Fibroblast of skin of right biceps (primary cell): ENCODE measurements at regions not wholly inside any gene's neighbourhood (a gene's known extent, or its start where the extent isn't known, plus 50 kb on each side); places are given as distances from the start of the nearest gene placed in this dataset.
A peak's percentile ranks its signal among the peaks of the same experiment; 100 is the strongest.

Experiments
- DNase-seq: peaks from one replicate; pipeline ENCODE4 v3.0.0-alpha.2; 2013

- no peak for DNase-seq
These were observed 866.6 kb downstream of the USP25 start for GRCh38 chr21:16596369-16596768.

DNA sequence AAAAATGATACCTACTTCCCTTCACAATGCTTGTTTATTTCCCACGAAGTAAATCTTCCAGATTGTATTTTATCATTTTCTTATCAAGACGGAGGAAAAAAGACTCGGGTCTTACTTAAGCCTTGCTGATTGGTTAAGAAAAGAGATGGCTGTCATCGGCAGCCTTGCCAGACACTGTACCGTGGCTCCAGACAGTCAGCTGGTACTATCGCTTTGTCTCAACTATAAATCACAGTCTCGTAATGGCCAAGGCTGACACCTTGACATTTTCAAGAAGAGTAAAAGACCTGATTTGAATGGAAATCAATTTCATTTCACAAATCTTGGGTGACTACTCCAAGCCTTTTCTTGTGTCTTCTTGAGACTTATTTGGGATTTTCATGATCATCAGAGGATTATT, 868.0 kb downstream of the USP25 start:
- DNase-seq, result no peak

DNA sequence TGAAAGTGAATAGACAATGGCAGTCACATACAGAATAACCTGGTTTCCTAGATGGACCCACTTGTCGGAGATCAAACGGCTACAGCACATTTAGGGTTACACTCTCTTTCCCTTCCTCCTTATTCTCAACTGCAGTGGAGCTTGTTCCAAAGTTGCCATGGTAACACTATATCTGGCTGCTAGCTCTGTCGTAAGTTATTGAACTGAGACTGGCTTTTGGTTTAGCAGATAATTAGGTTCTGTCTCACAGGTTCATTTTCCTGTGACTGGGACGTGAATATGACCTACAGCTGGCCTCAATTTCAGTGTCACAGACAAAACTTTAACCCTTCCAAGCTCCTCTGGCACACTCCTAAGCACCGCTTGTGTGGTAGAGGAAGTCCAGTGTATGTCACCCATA, 875.8 kb downstream of the USP25 start:
- peak; percentile 5 for DNase-seq

DNA sequence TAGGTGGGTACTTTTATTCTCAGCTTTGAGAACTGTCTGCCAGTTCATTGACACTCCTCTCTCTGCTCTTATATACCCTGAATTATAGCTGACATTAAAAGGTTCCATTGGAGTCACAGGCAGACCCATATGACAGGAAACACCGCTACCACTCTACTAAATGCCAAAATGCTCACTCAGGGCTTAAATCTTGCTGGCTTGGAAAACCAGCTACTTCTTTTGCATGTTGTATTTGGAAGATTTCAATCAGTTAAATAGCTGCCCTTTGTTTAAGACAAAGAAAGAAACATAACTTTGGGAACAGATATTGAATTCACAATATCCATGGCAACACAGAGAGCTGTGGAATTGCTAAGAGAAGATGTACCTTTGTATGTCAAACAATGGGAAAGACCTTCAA, 876.5 kb downstream of the USP25 start:
- no peak for DNase-seq

DNA sequence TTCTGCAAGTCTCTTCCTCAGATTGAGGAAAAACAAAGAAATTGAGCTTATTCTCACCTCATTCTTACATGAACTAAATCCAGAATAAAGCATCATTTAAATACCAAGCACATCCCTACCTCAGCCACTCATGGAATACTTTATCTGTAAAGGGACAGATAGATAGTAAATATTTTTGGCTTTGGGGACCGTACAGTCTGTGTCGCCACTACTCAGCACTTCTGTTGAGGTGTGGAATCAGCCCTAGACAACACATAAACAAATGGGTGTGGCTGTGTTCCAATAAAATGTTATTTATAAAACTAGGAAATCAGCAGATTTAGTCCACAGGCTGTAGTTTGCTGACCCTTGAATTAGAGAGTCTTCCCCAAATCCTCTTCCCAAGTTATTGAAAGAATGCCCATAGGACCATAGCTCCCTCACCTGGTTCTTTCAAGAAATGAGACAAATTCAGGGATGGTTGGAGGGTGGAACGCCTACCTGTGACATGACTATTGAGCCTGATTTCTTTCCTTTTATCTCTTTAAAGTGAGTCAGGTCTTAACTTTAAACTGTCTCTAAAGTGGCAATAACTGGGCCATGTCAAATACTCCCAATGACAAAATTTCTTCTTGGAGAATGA, 878.5 kb downstream of the USP25 start:
- DNase-seq, result no peak

GRCh38 chr21:16619281-16619680, 889.5 kb downstream of the USP25 start:
- peak; percentile 11 for DNase-seq

DNA sequence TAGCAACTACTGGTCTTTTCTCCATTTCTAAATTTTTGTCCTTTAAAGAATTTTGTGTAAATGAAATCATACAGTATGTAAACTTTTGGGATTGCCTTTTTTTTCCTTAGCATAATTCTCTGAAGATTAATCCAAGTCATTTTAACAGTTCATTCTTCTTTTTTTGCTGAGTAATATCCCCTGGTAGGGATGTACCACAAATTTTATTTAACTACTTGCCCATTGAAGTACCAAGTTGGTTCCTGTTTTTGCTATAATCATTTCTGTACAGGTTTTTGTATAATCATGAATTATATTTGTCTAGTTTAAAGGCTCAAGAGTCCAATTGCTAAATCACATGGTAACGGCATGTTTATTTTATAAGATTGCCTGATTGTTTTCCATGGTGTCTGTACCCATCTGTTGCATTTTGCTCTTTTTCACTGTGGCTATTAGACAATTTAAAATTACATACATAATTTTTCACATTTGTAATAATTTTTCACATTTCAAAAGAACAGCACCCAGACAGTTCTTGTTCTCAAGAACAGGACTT, 891.1 kb downstream of the USP25 start:
- no peak for DNase-seq

GRCh38 chr21:16624479-16625118, 888.2 kb upstream of the CXADR start:
- DNase-seq, result no peak

- no peak for DNase-seq
These were observed 887.4 kb upstream of the CXADR start for GRCh38 chr21:16625491-16625890.

DNA sequence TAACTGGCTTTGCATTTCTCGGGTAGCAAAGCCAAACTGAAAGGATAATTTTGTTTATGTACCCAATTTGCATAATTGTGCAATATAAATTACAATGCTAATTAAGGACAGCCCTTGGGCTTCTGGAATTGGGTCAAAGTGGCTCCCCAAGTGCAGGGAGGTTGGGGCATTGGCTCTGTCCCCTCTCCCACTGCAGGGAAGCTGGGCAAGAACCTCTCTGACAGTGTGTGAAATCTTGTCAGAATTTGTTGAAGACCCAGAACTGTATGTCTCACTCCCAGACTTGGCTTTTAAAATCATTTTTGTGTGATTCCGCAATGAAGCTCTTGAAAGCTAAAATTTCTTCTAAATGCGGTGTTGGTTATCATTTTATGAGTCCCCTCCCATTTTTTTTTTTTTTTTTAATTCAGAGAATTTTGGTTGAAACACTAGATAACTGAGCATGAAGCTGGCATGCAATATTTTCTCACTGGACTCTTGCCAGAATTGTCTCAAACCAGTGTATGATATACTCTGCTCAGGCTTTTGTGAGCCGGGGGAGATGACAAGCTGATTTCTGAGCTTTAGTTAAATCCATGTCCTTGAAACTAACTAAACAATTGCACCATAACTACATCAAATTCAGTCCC, 878.9 kb upstream of the CXADR start:
- DNase-seq, result peak; percentile 11

- DNase-seq, result no peak
These were observed 878.3 kb upstream of the CXADR start for GRCh38 chr21:16634515-16634914.

DNA sequence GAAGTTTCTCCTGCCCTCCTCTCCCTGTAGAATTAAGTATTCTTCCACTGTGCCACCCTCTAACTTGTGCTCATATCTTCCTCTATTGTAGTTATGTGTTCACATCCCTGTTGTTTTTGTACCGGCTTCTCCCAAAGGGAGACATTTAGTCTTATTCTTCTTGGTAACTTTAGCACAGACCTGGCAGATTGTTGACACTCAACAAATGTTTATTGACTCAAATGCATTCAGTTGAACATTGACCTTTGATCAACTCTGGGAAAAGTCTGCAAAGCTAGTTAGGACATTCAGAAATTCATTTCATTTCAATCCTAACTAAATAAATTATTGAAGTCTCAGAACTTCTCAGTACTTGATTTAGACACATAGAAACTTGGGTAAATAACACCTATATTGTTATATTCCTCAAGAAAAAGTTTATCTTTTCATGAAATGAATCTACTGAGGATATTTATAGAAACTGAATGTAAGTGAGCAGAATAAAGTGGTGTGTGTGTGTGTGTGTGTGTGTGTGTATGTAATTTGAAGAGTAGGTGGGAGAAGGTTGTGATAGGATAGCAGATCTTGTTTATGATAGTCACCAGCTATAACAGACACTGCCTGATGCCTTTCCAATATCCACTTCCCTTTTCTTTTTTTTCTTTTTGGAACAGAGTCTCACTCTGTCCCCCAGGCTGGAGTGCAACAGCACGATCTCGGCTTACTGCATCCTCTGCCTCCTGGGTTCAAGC, 872.4 kb upstream of the CXADR start:
- no peak for DNase-seq

GRCh38 chr21:16642353-16642752, 870.5 kb upstream of the CXADR start:
- DNase-seq, result no peak

- DNase-seq, result peak; percentile 42
These were observed 868.2 kb upstream of the CXADR start for GRCh38 chr21:16644685-16645084.

- no peak for DNase-seq
These were observed 862.0 kb upstream of the CXADR start for GRCh38 chr21:16650714-16651366.

- no peak for DNase-seq
These were observed 860.9 kb upstream of the CXADR start for GRCh38 chr21:16651956-16652355.

DNA sequence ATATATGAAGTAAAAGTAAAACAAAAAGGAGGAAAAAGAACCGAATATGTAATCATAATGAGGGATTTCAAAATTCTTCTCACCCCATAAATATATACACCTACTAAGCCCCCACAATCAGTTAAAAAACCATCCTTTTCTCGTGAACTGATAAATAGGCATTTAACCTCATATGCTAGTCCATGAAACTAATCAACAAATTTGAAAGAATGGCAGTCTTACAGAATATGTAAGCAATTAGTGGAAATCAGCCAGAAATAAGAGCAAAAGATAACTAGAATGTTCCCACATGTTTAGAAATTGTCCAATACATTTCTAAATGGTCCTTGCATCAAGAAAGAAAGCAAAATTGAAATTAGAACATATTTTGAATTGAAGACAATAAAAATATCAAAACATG, 849.4 kb upstream of the CXADR start:
- no peak for DNase-seq

DNA sequence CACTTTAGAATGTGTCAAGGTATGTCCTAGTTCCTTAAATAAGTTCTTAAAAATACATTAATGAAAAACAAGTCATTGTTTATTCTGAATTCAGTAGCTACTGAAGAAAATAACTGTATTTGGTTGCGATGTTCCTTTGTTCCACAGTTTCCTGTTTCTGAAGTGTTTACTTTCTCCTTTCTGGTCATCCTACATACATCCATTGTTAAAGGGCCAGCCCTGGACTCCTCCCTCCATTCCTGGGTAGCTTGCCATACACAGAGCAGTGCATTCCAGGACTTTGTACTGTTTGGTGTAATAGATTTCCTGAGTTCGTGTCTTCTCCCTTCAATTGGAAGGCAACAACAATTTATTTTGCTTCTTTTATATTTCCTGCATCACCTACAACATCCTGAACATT, 845.4 kb upstream of the CXADR start:
- DNase-seq, result no peak

DNA sequence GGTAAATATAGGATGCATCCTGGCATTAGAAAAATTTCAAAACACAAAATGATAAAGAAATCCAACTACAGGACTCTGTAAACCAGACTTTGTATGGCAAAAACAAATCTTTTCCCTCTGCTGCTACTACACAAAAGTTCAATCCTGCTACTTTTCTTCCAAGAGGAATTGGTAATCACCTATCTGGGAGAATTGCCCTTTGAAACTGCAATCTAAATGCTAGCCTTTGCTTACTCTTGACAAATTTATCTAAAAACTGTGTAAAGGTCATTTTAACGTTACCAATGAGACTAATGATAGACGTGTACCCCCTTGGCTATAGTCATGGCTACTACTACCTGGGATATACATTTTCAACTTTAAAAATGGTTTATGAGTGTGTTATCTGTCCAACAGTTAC, 837.9 kb upstream of the CXADR start:
- no peak for DNase-seq

DNA sequence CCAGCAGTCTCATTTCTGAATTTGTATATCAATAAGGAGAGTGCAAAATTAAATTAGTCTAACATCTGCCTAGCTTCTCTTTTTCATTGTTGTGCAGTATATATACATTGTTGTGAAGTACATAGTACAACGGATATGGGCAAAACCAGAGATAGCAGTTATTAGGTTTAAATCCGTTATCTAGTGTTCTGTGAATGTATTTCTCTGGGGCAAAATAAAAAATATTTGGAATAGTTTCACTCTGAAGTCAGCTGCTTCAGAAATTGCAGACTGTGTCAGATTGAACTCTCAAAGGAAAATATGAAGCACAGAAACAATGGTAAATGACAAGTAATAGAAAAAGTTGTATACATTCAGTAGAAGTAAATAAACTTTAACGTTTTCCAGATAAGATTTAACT, 836.5 kb upstream of the CXADR start:
- peak; percentile 1 for DNase-seq

DNA sequence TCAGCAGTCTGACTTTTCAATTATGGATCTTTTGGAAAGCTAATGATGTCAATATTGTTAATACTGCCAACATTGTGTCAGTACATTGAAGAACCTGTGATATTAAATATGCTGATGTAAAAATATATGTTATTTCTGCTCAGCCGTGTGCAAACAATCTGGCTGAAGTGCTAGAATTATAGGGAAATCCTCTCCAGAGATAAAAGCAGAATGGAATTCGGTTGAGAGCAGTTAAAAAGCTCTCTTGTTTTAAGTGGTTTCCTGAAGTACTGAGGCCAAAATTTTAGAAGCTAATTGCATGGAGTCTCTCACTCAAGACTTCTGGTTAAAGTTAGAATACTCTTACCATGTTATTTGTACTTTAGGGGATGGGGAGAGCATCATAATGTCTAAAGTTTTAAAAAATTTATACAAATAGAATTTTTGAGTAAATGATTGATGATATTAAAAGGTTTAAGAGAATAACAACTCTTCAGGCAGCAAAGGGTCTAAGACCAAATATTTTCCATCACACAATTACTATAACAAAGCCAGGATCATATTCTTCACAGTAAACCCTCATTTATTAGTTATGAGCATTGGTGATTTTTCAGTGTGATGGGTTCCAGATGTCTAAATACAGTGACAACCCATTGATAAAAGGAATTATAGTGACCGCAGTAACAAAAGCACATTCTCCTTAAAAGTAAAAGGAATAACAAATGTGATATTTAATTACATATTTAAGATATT, 834.2 kb upstream of the CXADR start:
- DNase-seq, result no peak

DNA sequence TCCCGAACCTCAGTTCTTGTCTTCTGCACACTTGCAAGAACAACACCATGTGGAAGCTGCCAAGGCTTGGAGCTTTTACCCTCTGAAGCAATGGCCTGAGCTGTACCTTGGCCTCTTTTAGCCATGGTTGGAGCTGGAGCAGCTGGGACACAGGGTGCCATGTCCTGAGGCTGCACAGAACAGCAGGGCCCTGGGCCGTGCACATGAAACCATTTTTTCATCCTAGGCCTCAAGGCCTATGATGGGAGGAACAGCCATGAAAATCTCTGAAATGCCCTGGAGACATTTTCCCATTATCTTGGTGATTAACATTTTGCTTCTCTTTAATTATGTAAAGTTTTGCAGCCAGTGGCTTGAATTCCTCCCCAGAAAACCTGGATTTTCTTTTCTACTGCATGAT, 817.8 kb upstream of the CXADR start:
- no peak for DNase-seq
